HCT116 (cell line): ENCODE measurements at regions not wholly inside any gene's neighbourhood (a gene's known extent, or its start where the extent isn't known, plus 50 kb on each side); places are given as distances from the start of the nearest gene placed in this dataset.

Experiments used
- ATAC-seq: fragments of 200-7000 bp; cut with Tn5 transposase; 2 replicates; pipeline ENCODE4 v1.9.1; 2020; ENCODE audit warnings: mild to moderate bottlenecking, moderate library complexity
- BruUV-seq: library from RNA; stranded (reverse); fragments of 400-500 nt; replicated peaks from 2 replicates; lab custom pipeline; 2021; lab: Mats Ljungman, UMichigan
- CTCF ChIA-PET: fragments of 300-600 bp; sonication (Branson Sonifier 250); formaldehyde crosslinking; loops from one replicate; lab custom pipeline; 2021; ENCODE audit warnings: antibody characterized with exemption; lab: Charles Lee
- POLR2A ChIA-PET: fragments of 300-600, 350-600 bp; sonication (Branson Sonifier 250); formaldehyde crosslinking; loops from one replicate; lab custom pipeline; 2021; ENCODE audit warnings: antibody characterized with exemption; lab: Charles Lee
- RAD21 ChIA-PET, 2 experiments: fragments of 300-600 bp; sonication (Branson Sonifier 250); formaldehyde crosslinking; loops; one replicate each; lab custom pipeline; 2023; ENCODE audit warnings: low total read pairs in 2 of 2; ENCODE audit not compliant: uncharacterized antibody in 2 of 2, unreplicated experiment in 2 of 2, low non-redundant PET in 1 of 2; lab: Charles Lee
- DNase-seq: peaks from one replicate; pipeline ENCODE4 v3.0.0-alpha.2; 2010; ENCODE audit warnings: low read depth, low spot score
- H2AFZ ChIP-seq: fragments of 200-600 bp; shearing (Covaris generic), sonication (generic); 2 replicates; pipeline ENCODE4 v1.6.1; 2017; ENCODE audit warnings: low read depth, mixed run types, mixed read lengths, antibody characterized with exemption, low read length; ENCODE audit not compliant: poor library complexity, severe bottlenecking
- H3K27ac ChIP-seq: 2 replicates; pipeline ENCODE4 v1.5.1; 2012; ENCODE audit warnings: low read depth, low read length
- H3K27me3 ChIP-seq: fragments of 200-600 bp; sonication (generic); 2 replicates; pipeline ENCODE4 v1.6.1; 2016; ENCODE audit warnings: mixed run types, low read length, mixed read lengths; ENCODE audit not compliant: insufficient read depth
- H3K36me3 ChIP-seq, 2 experiments: fragments of 200-500 bp in 1 of 2; fragments of 200-600 bp in 1 of 2; sonication (Bioruptor generic) in 1 of 2; sonication (generic) in 1 of 2; 2 replicates each; pipeline versions ENCODE4 v1.5.1 to v1.6.1; 2014 to 2016; ENCODE audit warnings: low read length in 2 of 2, inconsistent platforms in 1 of 2, mixed read lengths in 1 of 2, mixed run types in 1 of 2; ENCODE audit not compliant: insufficient read depth in 2 of 2, control insufficient read depth in 1 of 2
- H3K4me1 ChIP-seq, 2 experiments: fragments of 200-600 bp in 1 of 2; sonication (generic) in 1 of 2; 2 replicates each; pipeline versions ENCODE4 v1.5.1 to v1.6.1; 2012 to 2017; ENCODE audit warnings: low read length in 2 of 2, inconsistent platforms in 1 of 2, mild to moderate bottlenecking in 1 of 2, mixed read lengths in 1 of 2, mixed run types in 1 of 2, moderate library complexity in 1 of 2; ENCODE audit not compliant: insufficient read depth in 2 of 2, control insufficient read depth in 1 of 2
- H3K4me2 ChIP-seq: fragments of 200-600 bp; sonication (generic); 2 replicates; pipeline ENCODE4 v1.6.1; 2017; ENCODE audit warnings: mixed run types, low read length, mixed read lengths
- H3K4me3 ChIP-seq, 2 experiments: fragments of 200-600 bp in 1 of 2; sonication (generic) in 1 of 2; replicated peaks in 1 of 2; 2 replicates each; pipeline ENCODE4 v1.5.1; 2011 to 2016; ENCODE audit warnings: low read length in 2 of 2, control low read depth in 1 of 2, low read depth in 1 of 2, mild to moderate bottlenecking in 1 of 2, mixed read lengths in 1 of 2, mixed run types in 1 of 2
- H3K79me2 ChIP-seq: fragments of 200-600 bp; sonication (generic); 2 replicates; pipeline ENCODE4 v1.6.1; 2017; ENCODE audit warnings: mild to moderate bottlenecking, mixed run types, low read length, moderate library complexity, mixed read lengths; ENCODE audit not compliant: insufficient read depth
- H3K9ac ChIP-seq: fragments of 200-600 bp; sonication (generic); 2 replicates; pipeline ENCODE4 v1.6.1; 2016; ENCODE audit warnings: low read length, mixed read lengths
- H3K9me2 ChIP-seq: fragments of 200-600 bp; sonication (generic), shearing (Covaris generic); 2 replicates; pipeline ENCODE4 v1.6.1; 2017; ENCODE audit warnings: mixed run types, mild to moderate bottlenecking, moderate library complexity; ENCODE audit not compliant: insufficient read depth
- H3K9me3 ChIP-seq, 2 experiments: fragments of 200-500 bp in 1 of 2; fragments of 200-600 bp in 1 of 2; sonication (Bioruptor generic) in 1 of 2; sonication (generic) in 1 of 2; 2 replicates each; pipeline ENCODE4 v1.6.1; 2014 to 2017; ENCODE audit warnings: low read length in 2 of 2, mixed read lengths in 2 of 2, inconsistent platforms in 1 of 2, low read depth in 1 of 2, mild to moderate bottlenecking in 1 of 2, mixed run types in 1 of 2, moderate library complexity in 1 of 2; ENCODE audit not compliant: control insufficient read depth in 1 of 2, insufficient read depth in 1 of 2
- H4K20me1 ChIP-seq: fragments of 200-600 bp; sonication (generic), shearing (Covaris generic); 2 replicates; pipeline ENCODE4 v1.6.1; 2017; ENCODE audit warnings: mixed run types, mild to moderate bottlenecking, moderate library complexity; ENCODE audit not compliant: insufficient read depth
- ATF3 ChIP-seq: IDR thresholded peaks from 2 replicates; pipeline ENCODE4 v1.6.1; 2012
- CBX3 ChIP-seq: IDR thresholded peaks from 2 replicates; pipeline ENCODE4 v1.6.1; 2012; ENCODE audit warnings: low read depth
- CEBPB ChIP-seq: IDR thresholded peaks from 2 replicates; pipeline ENCODE4 v1.6.1; 2012; ENCODE audit warnings: low read depth
- ELF1 ChIP-seq: IDR thresholded peaks from 2 replicates; pipeline ENCODE4 v1.6.1; 2012; ENCODE audit warnings: low read depth, borderline replicate concordance
- EZH2 ChIP-seq: fragments of 200-600 bp; sonication (generic); IDR thresholded peaks from 2 replicates; pipeline ENCODE4 v1.6.1; 2017; ENCODE audit warnings: antibody characterized with exemption, mixed run types
- EZH2phosphoT487 ChIP-seq: fragments of 200-600 bp; IDR thresholded peaks from 2 replicates; pipeline ENCODE4 v1.6.1; 2018; ENCODE audit warnings: antibody characterized with exemption, borderline replicate concordance
- JUND ChIP-seq: IDR thresholded peaks from 2 replicates; pipeline ENCODE4 v1.6.1; 2012
- POLR2AphosphoS5 ChIP-seq: IDR thresholded peaks from 2 replicates; pipeline ENCODE4 v1.6.1; 2011; ENCODE audit warnings: mild to moderate bottlenecking, low read depth, low read length, moderate library complexity
- REST ChIP-seq: IDR thresholded peaks from 2 replicates; pipeline ENCODE4 v1.6.1; 2012; ENCODE audit warnings: low read depth
- SIN3A ChIP-seq: IDR thresholded peaks from 2 replicates; pipeline ENCODE4 v1.6.1; 2012; ENCODE audit warnings: low read depth
- SP1 ChIP-seq: IDR thresholded peaks from 2 replicates; pipeline ENCODE4 v1.6.1; 2012; ENCODE audit warnings: low read depth
- TCF7L2 ChIP-seq: IDR thresholded peaks from 2 replicates; pipeline ENCODE4 v1.7.0; 2011; ENCODE audit warnings: borderline replicate concordance, inconsistent platforms; ENCODE audit not compliant: insufficient read depth, insufficient read length; ENCODE audit errors: extremely low read depth
- ZNF274 ChIP-seq: fragments of 200-500 bp; sonication (Bioruptor generic); IDR thresholded peaks from 2 replicates; pipeline ENCODE4 v1.6.1; 2014; ENCODE audit warnings: mild to moderate bottlenecking, low read depth, low read length, inconsistent platforms
- intact Hi-C: fragments of 100-400 bp; cut with micrococcal nuclease; formaldehyde crosslinking; loops from 2 replicates; pipeline ENCODE4 v1.10.0; 2022

GRCh38 chr17:70327279-70327678 lies 157.9 kb downstream of the KCNJ2 start (continued):
- TF ChIP-seq REST (no peak), TCF7L2 (no peak), ELF1 (no peak), ATF3 (no peak)

GRCh38 chr17:70327723-70328122 lies 158.4 kb downstream of the KCNJ2 start:
- no peak for TF ChIP-seq EZH2
- TF ChIP-seq TCF7L2: no peak
- no peak for TF ChIP-seq SIN3A
- no peak for TF ChIP-seq ELF1
- no peak for TF ChIP-seq CBX3
- no peak for TF ChIP-seq EZH2phosphoT487
- TF ChIP-seq ZNF274: no peak
- no peak for TF ChIP-seq JUND
- TF ChIP-seq SP1: no peak
- TF ChIP-seq ATF3: no peak
- TF ChIP-seq POLR2AphosphoS5: no peak
- TF ChIP-seq CEBPB: no peak
- H3K27ac ChIP-seq: no peak overlapping the region
- no peak overlapping the region for H3K9ac ChIP-seq
- H3K9me3 ChIP-seq: peaks cover 9 to 20% of the 10 kb centered on the region in 2 experiments; a peak in 3 of 4 replicates
- H2AFZ ChIP-seq: no peak overlapping the region
- no TSS peak for BruUV-seq
- intact Hi-C loops: no loop called here
- no peak for ATAC-seq
- H3K9me2 ChIP-seq: no peaks in the 10 kb centered on the region
- no peak for DNase-seq
- CTCF ChIA-PET: no interaction called here
- POLR2A ChIA-PET: no interaction called here
- H3K36me3 ChIP-seq: no peaks in the 10 kb centered on the region
- no peaks in the 10 kb centered on the region for H4K20me1 ChIP-seq
- H3K4me3 ChIP-seq: no peak overlapping the region
- H3K4me1 ChIP-seq: no peaks in the 10 kb centered on the region
- RAD21 ChIA-PET: no interaction called here
- no peaks in the 10 kb centered on the region for H3K27me3 ChIP-seq
- H3K4me2 ChIP-seq: no peak overlapping the region
- H3K79me2 ChIP-seq: no peaks in the 10 kb centered on the region
